Spleen (tissue), 11 donors: ENCODE measurements at regions not wholly inside any gene's neighbourhood (a gene's known extent, or its start where the extent isn't known, plus 50 kb on each side); places are given as distances from the start of the nearest gene placed in this dataset.

ENCODE experiments used
- DNase-seq: peaks from one replicate; pipeline ENCODE4 v3.0.0-alpha.2; 2020
- H3K27ac ChIP-seq, 8 donors: fragments of 200-600 bp; sonication (generic) in 7 of 8; 1 replicate in 4 of 8; 2 replicates in 4 of 8; pipeline versions ENCODE4 v1.5.0 to v1.8.0; 2016 to 2021; ENCODE audit warnings: inconsistent platforms in 4 of 8, mild to moderate bottlenecking in 4 of 8, moderate library complexity in 1 of 8
- H3K27me3 ChIP-seq, 7 donors: fragments of 200-600 bp; sonication (generic) in 6 of 7; replicated peaks in 1 of 7; 1 replicate in 4 of 7; 2 replicates in 3 of 7; pipeline versions ENCODE4 v1.5.0 to v1.8.0; 2016 to 2021; ENCODE audit warnings: inconsistent platforms in 3 of 7, mild to moderate bottlenecking in 1 of 7
- H3K36me3 ChIP-seq, 6 donors: fragments of 200-600 bp; sonication (generic) in 5 of 6; 1 replicate in 4 of 6; 2 replicates in 2 of 6; pipeline versions ENCODE4 v1.5.0 to v1.8.0; 2016 to 2021; ENCODE audit warnings: inconsistent platforms in 2 of 6
- H3K4me1 ChIP-seq, 6 donors: fragments of 200-600 bp; sonication (generic) in 5 of 6; 1 replicate in 3 of 6; 2 replicates in 3 of 6; pipeline versions ENCODE4 v1.5.0 to v1.8.0; 2016 to 2021; ENCODE audit warnings: inconsistent platforms in 3 of 6
- H3K4me3 ChIP-seq, 8 donors: fragments of 200-600 bp; sonication (generic) in 7 of 8; 1 replicate in 4 of 8; 2 replicates in 4 of 8; pipeline versions ENCODE4 v1.5.0 to v1.8.0; 2016 to 2021; ENCODE audit warnings: inconsistent platforms in 4 of 8, mild to moderate bottlenecking in 4 of 8, moderate library complexity in 2 of 8
- H3K9me3 ChIP-seq, 8 donors: fragments of 200-600 bp; sonication (generic) in 7 of 8; 1 replicate in 4 of 8; 2 replicates in 4 of 8; pipeline versions ENCODE4 v1.5.0 to v1.8.0; 2016 to 2021; ENCODE audit warnings: inconsistent platforms in 4 of 8
- POLR2A ChIP-seq, 3 donors: fragments of 450-650 bp; IDR thresholded peaks; one replicate each; pipeline ENCODE4 v1.5.1; 2017; ENCODE audit warnings: antibody characterized with exemption in 3 of 3, mild to moderate bottlenecking in 1 of 3
- POLR2AphosphoS5 ChIP-seq, 3 donors: sonication (generic); formaldehyde crosslinking; IDR thresholded peaks; one replicate each; pipeline ENCODE4 v1.5.1; 2017; ENCODE audit warnings: antibody characterized with exemption in 3 of 3
- WGBS, 5 donors: extraction: QIAGEN DNeasy Blood & Tissue Kit in 3 of 5; methylation state at CpG; one replicate each; pipeline versions ENCODE4 v1.1.5 to v1.1.7; 2013 to 2018; 5-methylcytosine and 5-hydroxymethylcytosine counted together
- intact Hi-C: fragments of 100-400 bp; cut with DNase I; formaldehyde crosslinking; loops from one replicate; pipeline ENCODE4 v1.15.0; 2023; ENCODE audit warnings: low total_unique reads
- TF ChIP-seq, protein P1 (sequence below), 11 experiments: fragments of 200-600 bp in 7 of 11; fragments of 450-650 bp in 4 of 11; sonication (generic) in 4 of 11; IDR thresholded peaks in 8 of 11; conservative IDR thresholded peaks in 3 of 11; 1 replicate in 7 of 11; 2 replicates in 4 of 11; pipeline versions ENCODE4 v1.4.0 to v1.8.0; 2016 to 2021; ENCODE audit warnings: antibody characterized with exemption in 11 of 11, inconsistent platforms in 4 of 11, mild to moderate bottlenecking in 1 of 11
- donor health status: healthy with polysubstance abuse.
- donor health status: DM: no; HTN: no; CAD: no; lungs with moderate emphysema.
- donor health status: DM: no; HTN: no; CAD: no.
- donor health status: Bipolar disorder and iron deficiency.
- donor health status: healthy.
- donor health status: DM: no; HTN: no; CAD: no.
- donor health status: DM: yes; HTN: yes; CAD: no.

DNA sequence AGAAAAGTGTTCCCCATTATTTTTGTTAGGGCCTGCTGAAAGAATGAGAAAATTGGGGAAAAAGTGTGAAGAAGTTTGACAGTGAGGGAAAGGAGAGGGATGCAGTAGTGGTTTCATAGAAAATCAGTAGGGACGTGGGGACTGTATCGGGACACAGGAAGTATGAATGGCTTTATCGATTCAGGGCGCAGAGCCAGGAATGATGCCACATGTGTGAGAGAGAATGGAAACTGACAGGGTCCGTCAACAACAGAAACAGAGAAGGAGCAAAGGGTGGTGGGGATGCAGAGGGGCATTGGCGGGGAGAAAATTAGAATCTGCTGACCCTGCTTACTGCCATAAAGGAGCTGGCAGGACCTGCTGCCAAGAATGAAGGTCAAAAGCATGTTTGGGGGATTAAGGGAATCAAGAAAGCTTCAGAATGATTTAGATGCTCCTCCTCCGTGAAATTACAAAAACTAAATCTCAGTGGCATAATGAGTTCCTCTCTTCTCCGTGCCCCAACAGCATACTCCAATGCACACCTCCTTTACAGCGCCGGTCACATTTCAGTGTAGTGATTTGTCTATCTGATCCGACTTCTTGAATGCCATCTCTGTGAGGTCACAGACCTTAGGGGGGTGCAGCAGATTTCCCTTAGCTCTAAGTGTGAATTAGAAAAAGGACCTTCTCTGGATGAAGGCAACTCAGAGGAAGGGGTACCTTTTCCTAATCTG, 92.6 kb downstream of the EMP1 start:
- Histone ChIP-seq H3K27ac (no peak overlapping the region), H3K9me3 (no peaks in the 10 kb centered on the region), H3K4me3 (no peak overlapping the region), H3K36me3 (no peaks in the 10 kb centered on the region), H3K27me3 (peaks cover 0 to 7% (median 0%) of the 10 kb centered on the region in 7 donors), H3K4me1 (no peaks in the 10 kb centered on the region)
- no peak for TF ChIP-seq POLR2A (IDR thresholded peaks at IDR 0.05)
- TF ChIP-seq POLR2AphosphoS5 (IDR thresholded peaks at IDR 0.05) = no peak
- TF ChIP-seq, protein P1, sequence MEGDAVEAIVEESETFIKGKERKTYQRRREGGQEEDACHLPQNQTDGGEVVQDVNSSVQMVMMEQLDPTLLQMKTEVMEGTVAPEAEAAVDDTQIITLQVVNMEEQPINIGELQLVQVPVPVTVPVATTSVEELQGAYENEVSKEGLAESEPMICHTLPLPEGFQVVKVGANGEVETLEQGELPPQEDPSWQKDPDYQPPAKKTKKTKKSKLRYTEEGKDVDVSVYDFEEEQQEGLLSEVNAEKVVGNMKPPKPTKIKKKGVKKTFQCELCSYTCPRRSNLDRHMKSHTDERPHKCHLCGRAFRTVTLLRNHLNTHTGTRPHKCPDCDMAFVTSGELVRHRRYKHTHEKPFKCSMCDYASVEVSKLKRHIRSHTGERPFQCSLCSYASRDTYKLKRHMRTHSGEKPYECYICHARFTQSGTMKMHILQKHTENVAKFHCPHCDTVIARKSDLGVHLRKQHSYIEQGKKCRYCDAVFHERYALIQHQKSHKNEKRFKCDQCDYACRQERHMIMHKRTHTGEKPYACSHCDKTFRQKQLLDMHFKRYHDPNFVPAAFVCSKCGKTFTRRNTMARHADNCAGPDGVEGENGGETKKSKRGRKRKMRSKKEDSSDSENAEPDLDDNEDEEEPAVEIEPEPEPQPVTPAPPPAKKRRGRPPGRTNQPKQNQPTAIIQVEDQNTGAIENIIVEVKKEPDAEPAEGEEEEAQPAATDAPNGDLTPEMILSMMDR (IDR thresholded peaks at IDR 0.05 in 8 of 11, conservative IDR thresholded peaks at IDR 0.05 in 3 of 11) = no peak
- WGBS, 5 donors = 72 to 81% (median 73%) methylated on average over 11 of the region's 11 CpGs
- no peak for DNase-seq
- intact Hi-C loops = loop anchor here (10.0 kb wide), 1 partner anchor 376 kb away; no protein-coding TSS in a partner anchor

GRCh38 chr12:13288501-13288900, 92.0 kb downstream of the EMP1 start:
- 26 to 63% (median 37%) methylated on average over 1 of the region's 1 CpG for WGBS, 5 donors
- TF ChIP-seq POLR2A (IDR thresholded peaks at IDR 0.05) (no peak), POLR2AphosphoS5 (IDR thresholded peaks at IDR 0.05) (no peak)
- TF ChIP-seq, protein P1 (IDR thresholded peaks at IDR 0.05 in 8 of 11, conservative IDR thresholded peaks at IDR 0.05 in 3 of 11) = no peak
- intact Hi-C loops = loop anchor here (10.0 kb wide), 1 partner anchor 376 kb away; no protein-coding TSS in a partner anchor
- Histone ChIP-seq H3K4me1 (no peaks in the 10 kb centered on the region), H3K9me3 (no peaks in the 10 kb centered on the region), H3K4me3 (no peak overlapping the region), H3K27me3 (peaks cover 0 to 9% (median 0%) of the 10 kb centered on the region in 7 donors), H3K36me3 (no peaks in the 10 kb centered on the region), H3K27ac (no peak overlapping the region)
- no peak for DNase-seq

DNA sequence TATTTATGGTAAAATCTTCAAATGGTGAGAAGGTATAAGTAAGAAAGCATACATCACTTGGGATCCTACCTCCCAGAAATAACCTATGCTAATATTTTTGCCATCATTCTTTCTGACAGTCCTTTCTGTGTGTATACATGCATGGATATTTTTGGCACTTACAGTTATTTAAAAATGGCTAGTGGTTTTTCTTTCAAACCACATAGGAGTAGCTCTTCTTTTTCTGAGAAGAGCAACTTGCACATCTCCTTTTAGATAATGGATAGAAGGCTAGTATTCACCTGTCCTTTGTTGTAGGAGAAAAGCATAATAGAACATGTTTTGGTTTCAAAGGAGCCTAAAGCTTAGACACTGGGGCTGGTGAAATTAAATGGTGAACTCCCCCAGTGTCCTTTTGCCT, 87.3 kb downstream of the EMP1 start:
- Histone ChIP-seq H3K4me3 (no peak overlapping the region), H3K36me3 (no peaks in the 10 kb centered on the region), H3K27ac (no peak overlapping the region), H3K4me1 (no peaks in the 10 kb centered on the region), H3K27me3 (peaks cover 0 to 19% (median 0%) of the 10 kb centered on the region in 7 donors), H3K9me3 (no peaks in the 10 kb centered on the region)
- DNase-seq = no peak
- intact Hi-C loops = loop anchor here (10.0 kb wide), 1 partner anchor 381 kb away; no protein-coding TSS in a partner anchor
- TF ChIP-seq POLR2AphosphoS5 (IDR thresholded peaks at IDR 0.05) (no peak), POLR2A (IDR thresholded peaks at IDR 0.05) (no peak)
- TF ChIP-seq, protein P1 (IDR thresholded peaks at IDR 0.05 in 8 of 11, conservative IDR thresholded peaks at IDR 0.05 in 3 of 11) = no peak

GRCh38 chr12:13282861-13283260, 86.3 kb downstream of the EMP1 start:
- WGBS, 5 donors = 35 to 54% (median 41%) methylated on average over 2 of the region's 2 CpGs
- Histone ChIP-seq H3K27me3 (peaks cover 0 to 29% (median 0%) of the 10 kb centered on the region in 7 donors), H3K27ac (no peak overlapping the region), H3K9me3 (no peaks in the 10 kb centered on the region), H3K4me3 (no peak overlapping the region), H3K36me3 (no peaks in the 10 kb centered on the region), H3K4me1 (peaks cover 0 to 7% (median 5%) of the 10 kb centered on the region in 6 donors)
- intact Hi-C loops = loop anchor here (10.0 kb wide), 1 partner anchor 382 kb away; no protein-coding TSS in a partner anchor
- DNase-seq = no peak
- TF ChIP-seq, protein P1 (IDR thresholded peaks at IDR 0.05 in 8 of 11, conservative IDR thresholded peaks at IDR 0.05 in 3 of 11) = no peak
- TF ChIP-seq POLR2AphosphoS5 (IDR thresholded peaks at IDR 0.05) = no peak
- no peak for TF ChIP-seq POLR2A (IDR thresholded peaks at IDR 0.05)
